ENCODE measurements at regions not wholly inside any gene's neighbourhood (a gene's known extent, or its start where the extent isn't known, plus 50 kb on each side); places are given as distances from the start of the nearest gene placed in this dataset.

GRCh38 chr10:133014416-133015210, 72.2 kb upstream of the CFAP46 start:
- Histone ChIP-seq H3K27ac (ENCODE audit: low read depth, low read length, poor library complexity, severe bottlenecking) (no peak overlapping the region), H3K4me3 (ENCODE audit: low read depth, low read length, poor library complexity, severe bottlenecking) (no peak overlapping the region), H3K4me2 (ENCODE audit: low read length) (no peak overlapping the region), H3K9me3 (ENCODE audit: low read length) (0 out of 2 replicates have a peak, but pooled peaks cover 5% of the 10 kb centered on the region), H3K79me2 (ENCODE audit: insufficient read depth, low read depth, low read length) (no peaks in the 10 kb centered on the region), H2AFZ (ENCODE audit: low read length) (no peak overlapping the region), H3K4me1 (ENCODE audit: insufficient read depth, low read length, poor library complexity, severe bottlenecking) (no peaks in the 10 kb centered on the region), H4K20me1 (ENCODE audit: insufficient read depth, low read length) (no peaks in the 10 kb centered on the region), H3K36me3 (ENCODE audit: insufficient read depth, low read length) (no peaks in the 10 kb centered on the region), H3K9me2 (ENCODE audit: insufficient read depth, low read length) (no peaks in the 10 kb centered on the region)
- no TSS peak for BruUV-seq (replicated peaks)
- intact Hi-C loops (cut with micrococcal nuclease; ENCODE audit: unreplicated experiment): no loop called here
- no peak for TF ChIP-seq EZH2phosphoT487 (IDR thresholded peaks at IDR 0.05; ENCODE audit: borderline replicate concordance, low read depth, low read length)
- TF ChIP-seq CTCF (conservative IDR thresholded peaks at IDR 0.05; ENCODE audit: low read length): no peak
- POLR2A ChIA-PET: no interaction called here
- no peak for DNase-seq (ENCODE audit: low spot score)
- CTCF ChIA-PET (ENCODE audit: unreplicated experiment): no interaction called here

GRCh38 chr10:133013463-133013862, 71.1 kb upstream of the CFAP46 start:
- DNase-seq (ENCODE audit: low spot score): no peak
- Histone ChIP-seq H3K9me2 (ENCODE audit: insufficient read depth, low read length) (no peaks in the 10 kb centered on the region), H3K79me2 (ENCODE audit: insufficient read depth, low read depth, low read length) (no peaks in the 10 kb centered on the region), H3K4me2 (ENCODE audit: low read length) (no peak overlapping the region), H3K4me1 (ENCODE audit: insufficient read depth, low read length, poor library complexity, severe bottlenecking) (no peaks in the 10 kb centered on the region), H3K4me3 (ENCODE audit: low read depth, low read length, poor library complexity, severe bottlenecking) (no peak overlapping the region), H3K36me3 (ENCODE audit: insufficient read depth, low read length) (no peaks in the 10 kb centered on the region), H3K27ac (ENCODE audit: low read depth, low read length, poor library complexity, severe bottlenecking) (no peak overlapping the region), H3K9me3 (ENCODE audit: low read length) (0 out of 2 replicates have a peak, but pooled peaks cover 5% of the 10 kb centered on the region), H2AFZ (ENCODE audit: low read length) (no peak overlapping the region), H4K20me1 (ENCODE audit: insufficient read depth, low read length) (no peaks in the 10 kb centered on the region)
- ChIA-PET CTCF (ENCODE audit: unreplicated experiment) (no interaction called here), POLR2A (no interaction called here)
- TF ChIP-seq CTCF (conservative IDR thresholded peaks at IDR 0.05; ENCODE audit: low read length): no peak
- no peak for TF ChIP-seq EZH2phosphoT487 (IDR thresholded peaks at IDR 0.05; ENCODE audit: borderline replicate concordance, low read depth, low read length)
- no TSS peak for BruUV-seq (replicated peaks)
- intact Hi-C loops (cut with micrococcal nuclease; ENCODE audit: unreplicated experiment): no loop called here

GRCh38 chr10:133012573-133013359, 70.4 kb upstream of the CFAP46 start:
- Histone ChIP-seq H4K20me1 (ENCODE audit: insufficient read depth, low read length) (no peaks in the 10 kb centered on the region), H3K4me3 (ENCODE audit: low read depth, low read length, poor library complexity, severe bottlenecking) (no peak overlapping the region), H3K9me2 (ENCODE audit: insufficient read depth, low read length) (no peaks in the 10 kb centered on the region), H3K27ac (ENCODE audit: low read depth, low read length, poor library complexity, severe bottlenecking) (no peak overlapping the region), H3K79me2 (ENCODE audit: insufficient read depth, low read depth, low read length) (no peaks in the 10 kb centered on the region), H3K36me3 (ENCODE audit: insufficient read depth, low read length) (no peaks in the 10 kb centered on the region), H3K4me1 (ENCODE audit: insufficient read depth, low read length, poor library complexity, severe bottlenecking) (no peaks in the 10 kb centered on the region), H2AFZ (ENCODE audit: low read length) (no peak overlapping the region), H3K9me3 (ENCODE audit: low read length) (0 out of 2 replicates have a peak, but pooled peaks cover 5% of the 10 kb centered on the region), H3K4me2 (ENCODE audit: low read length) (no peak overlapping the region)
- TF ChIP-seq EZH2phosphoT487 (IDR thresholded peaks at IDR 0.05; ENCODE audit: borderline replicate concordance, low read depth, low read length): no peak
- ChIA-PET CTCF (ENCODE audit: unreplicated experiment) (no interaction called here), POLR2A (no interaction called here)
- no TSS peak for BruUV-seq (replicated peaks)
- intact Hi-C loops (cut with micrococcal nuclease; ENCODE audit: unreplicated experiment): no loop called here
- DNase-seq (ENCODE audit: low spot score): no peak

All from OCI-LY7 (cell line).